NCI-H460 (cell line): ENCODE measurements at regions not wholly inside any gene's neighbourhood (a gene's known extent, or its start where the extent isn't known, plus 50 kb on each side); places are given as distances from the start of the nearest gene placed in this dataset.
A peak's percentile ranks its signal among the peaks of the same experiment; 100 is the strongest.
"Not testable (repeated sequence)": the region's sequence is repeated elsewhere in the genome, so short reads cannot be mapped to it uniquely, and the experiment has no call there.

ENCODE experiments used
- DNase-seq: peaks from one replicate; pipeline ENCODE4 v3.0.0-alpha.2; 2016; ENCODE audit warnings: low read depth; ENCODE audit errors: extremely low read depth

- DNase-seq, result not testable (repeated sequence)
These were observed 108.5 kb downstream of the FOXD4L6 start for GRCh38 chr9:41019858-41020562.

GRCh38 chr9:41018948-41019347, 109.5 kb downstream of the FOXD4L6 start:
- not testable (repeated sequence) for DNase-seq

- DNase-seq, result not testable (repeated sequence)
These were observed 111.8 kb downstream of the FOXD4L6 start for GRCh38 chr9:41016699-41017098.

- not testable (repeated sequence) for DNase-seq
These were observed 128.4 kb downstream of the FOXD4L6 start for GRCh38 chr9:40999952-41000700.

- not testable (repeated sequence) for DNase-seq
These were observed 133.0 kb downstream of the FOXD4L6 start for GRCh38 chr9:40995490-40995889.

- not testable (repeated sequence) for DNase-seq
These were observed 134.6 kb downstream of the FOXD4L6 start for GRCh38 chr9:40993842-40994241.

GRCh38 chr9:40993375-40993774, 135.1 kb downstream of the FOXD4L6 start:
- not testable (repeated sequence) for DNase-seq

GRCh38 chr9:40992472-40992821, 136.0 kb downstream of the FOXD4L6 start:
- not testable (repeated sequence) for DNase-seq

GRCh38 chr9:40991741-40992471, 136.6 kb downstream of the FOXD4L6 start:
- peak; percentile 97 for DNase-seq

GRCh38 chr9:40991100-40991740, 137.3 kb downstream of the FOXD4L6 start:
- not testable (repeated sequence) for DNase-seq

- DNase-seq, result not testable (repeated sequence)
These were observed 142.1 kb downstream of the FOXD4L6 start for GRCh38 chr9:40986332-40986731.

GRCh38 chr9:40975351-40975750, 153.1 kb downstream of the FOXD4L6 start:
- DNase-seq, result not testable (repeated sequence)

- DNase-seq, result not testable (repeated sequence)
These were observed 153.6 kb downstream of the FOXD4L6 start for GRCh38 chr9:40974912-40975311.

GRCh38 chr9:40971773-40972172, 156.7 kb downstream of the FOXD4L6 start:
- not testable (repeated sequence) for DNase-seq

GRCh38 chr9:40970340-40970739, 158.1 kb downstream of the FOXD4L6 start:
- not testable (repeated sequence) for DNase-seq

- not testable (repeated sequence) for DNase-seq
These were observed 166.0 kb downstream of the FOXD4L6 start for GRCh38 chr9:40962461-40962860.

GRCh38 chr9:40951876-40952494, 176.5 kb downstream of the FOXD4L6 start:
- not testable (repeated sequence) for DNase-seq

- not testable (repeated sequence) for DNase-seq
These were observed 182.3 kb downstream of the FOXD4L6 start for GRCh38 chr9:40946228-40946627.

- not testable (repeated sequence) for DNase-seq
These were observed 185.8 kb downstream of the FOXD4L6 start for GRCh38 chr9:40942730-40943129.

GRCh38 chr9:40939888-40940209, 188.6 kb downstream of the FOXD4L6 start:
- DNase-seq, result not testable (repeated sequence)
